Right atrium auricular region (tissue), 2 donors: ENCODE measurements at regions not wholly inside any gene's neighbourhood (a gene's known extent, or its start where the extent isn't known, plus 50 kb on each side); places are given as distances from the start of the nearest gene placed in this dataset.
"Not testable (repeated sequence)": the region's sequence is repeated elsewhere in the genome, so short reads cannot be mapped to it uniquely, and the experiment has no call there.

Experiments
- DNase-seq: peaks from one replicate; pipeline ENCODE4 v3.0.0-alpha.2; 2019; ENCODE audit warnings: low spot score
- H3K27ac ChIP-seq, 2 donors: fragments of 200-600 bp; sonication (generic); 1 replicate in 1 of 2; 2 replicates in 1 of 2; pipeline ENCODE4 v1.5.1; 2016 to 2019
- H3K27me3 ChIP-seq, 2 donors: fragments of 200-600 bp; sonication (generic); one replicate each; pipeline versions ENCODE4 v1.5.1 to v1.6.0; 2017 to 2019
- H3K36me3 ChIP-seq: fragments of 200-600 bp; sonication (generic); one replicate; pipeline ENCODE4 v1.5.1; 2016
- H3K4me1 ChIP-seq, 2 donors: fragments of 200-600 bp; sonication (generic); one replicate each; pipeline versions ENCODE4 v1.5.1 to v1.6.0; 2017 to 2019
- H3K4me3 ChIP-seq, 2 donors: fragments of 200-600 bp; sonication (generic); 1 replicate in 1 of 2; 2 replicates in 1 of 2; pipeline ENCODE4 v1.5.1; 2017 to 2019; ENCODE audit warnings: mild to moderate bottlenecking in 1 of 2, moderate library complexity in 1 of 2
- H3K9me3 ChIP-seq, 2 donors: fragments of 200-600 bp; sonication (generic); one replicate each; pipeline ENCODE4 v1.5.1; 2019
- CTCF ChIP-seq, 2 donors: fragments of 200-600 bp; sonication (generic); IDR thresholded peaks; one replicate each; pipeline ENCODE4 v1.5.1; 2019; ENCODE audit warnings: antibody characterized with exemption in 2 of 2

GRCh38 chr4:53705151-53705764, 114.0 kb upstream of the LNX1 start:
- peaks cover 0 to 30% of the 10 kb centered on the region in 2 donors for H3K4me1 ChIP-seq
- H3K4me3 ChIP-seq: no peak overlapping the region
- no peaks in the 10 kb centered on the region for H3K36me3 ChIP-seq
- no peak for DNase-seq
- H3K9me3 ChIP-seq: no peaks in the 10 kb centered on the region
- TF ChIP-seq CTCF (IDR thresholded peaks at IDR 0.05): no peak
- H3K27me3 ChIP-seq: no peaks in the 10 kb centered on the region
- no peak overlapping the region for H3K27ac ChIP-seq

GRCh38 chr4:53704329-53704728, 113.0 kb upstream of the LNX1 start:
- Histone ChIP-seq H3K27ac (no peak overlapping the region), H3K9me3 (no peaks in the 10 kb centered on the region), H3K4me1 (peaks cover 0 to 30% of the 10 kb centered on the region in 2 donors), H3K4me3 (no peak overlapping the region), H3K36me3 (no peaks in the 10 kb centered on the region), H3K27me3 (no peaks in the 10 kb centered on the region)
- no peak for TF ChIP-seq CTCF (IDR thresholded peaks at IDR 0.05)
- no peak for DNase-seq

GRCh38 chr4:53703267-53703655, 112.0 kb upstream of the LNX1 start:
- Histone ChIP-seq H3K27ac (peak overlapping the region; percentile 44 to 55), H3K27me3 (no peaks in the 10 kb centered on the region), H3K4me3 (peak overlapping the region; percentile 11 to 38), H3K9me3 (no peaks in the 10 kb centered on the region), H3K4me1 (peaks cover 0 to 30% of the 10 kb centered on the region in 2 donors), H3K36me3 (no peaks in the 10 kb centered on the region)
- no peak for TF ChIP-seq CTCF (IDR thresholded peaks at IDR 0.05)
- DNase-seq: no peak

GRCh38 chr4:53702334-53703266, 111.3 kb upstream of the LNX1 start:
- Histone ChIP-seq H3K36me3 (no peaks in the 10 kb centered on the region), H3K27me3 (no peaks in the 10 kb centered on the region), H3K27ac (peak overlapping the region; percentile 44 to 55), H3K4me1 (peaks cover 0 to 30% of the 10 kb centered on the region in 2 donors), H3K4me3 (peak overlapping the region; percentile 11 to 38), H3K9me3 (no peaks in the 10 kb centered on the region)
- no peak for TF ChIP-seq CTCF (IDR thresholded peaks at IDR 0.05)
- peak; percentile 89 for DNase-seq

GRCh38 chr4:53701260-53701659, 110.0 kb upstream of the LNX1 start:
- H3K27ac ChIP-seq, H3K9me3 ChIP-seq, H3K4me3 ChIP-seq, DNase-seq, H3K27me3 ChIP-seq, H3K36me3 ChIP-seq: not testable (repeated sequence)
- H3K4me1 ChIP-seq: peaks cover 0 to 30% of the 10 kb centered on the region in 2 donors

- not testable (repeated sequence) for H3K4me3 ChIP-seq, DNase-seq, H3K27ac ChIP-seq, H3K9me3 ChIP-seq, H3K36me3 ChIP-seq, H3K27me3 ChIP-seq
- peaks cover 0 to 24% of the 10 kb centered on the region in 2 donors for H3K4me1 ChIP-seq
Measured at GRCh38 chr4:53699310-53699709, 108.0 kb upstream of the LNX1 start.
